HL-60 (cell line): ENCODE measurements at regions not wholly inside any gene's neighbourhood (a gene's known extent, or its start where the extent isn't known, plus 50 kb on each side); places are given as distances from the start of the nearest gene placed in this dataset.

ENCODE experiments used
- DNase-seq, 2 experiments: peaks; one replicate each; pipeline ENCODE4 v3.0.0-alpha.2; 2010 to 2020; ENCODE audit warnings: low read depth in 1 of 2, low spot score in 1 of 2
- H3K27ac ChIP-seq: fragments of 250-450 bp; sonication (Bioruptor Pico); replicated peaks from 2 replicates; pipeline ENCODE4 v1.5.1; 2020; ENCODE audit warnings: mild to moderate bottlenecking, moderate library complexity
- H3K27me3 ChIP-seq: fragments of 250-450 bp; sonication (Bioruptor Pico); 2 replicates; pipeline ENCODE4 v1.5.1; 2021; ENCODE audit warnings: mild to moderate bottlenecking, moderate library complexity; ENCODE audit not compliant: insufficient read depth, poor library complexity, severe bottlenecking
- H3K4me3 ChIP-seq: replicated peaks from 2 replicates; pipeline ENCODE4 v1.5.1; 2011; ENCODE audit warnings: mild to moderate bottlenecking, control low read depth, low read length; ENCODE audit not compliant: insufficient read depth
- GABPA ChIP-seq: IDR thresholded peaks from 2 replicates; pipeline ENCODE4 v1.6.1; 2012; ENCODE audit warnings: low read depth
- POLR2AphosphoS5 ChIP-seq: IDR thresholded peaks from 2 replicates; pipeline ENCODE4 v1.6.1; 2012; ENCODE audit warnings: low read depth
- SPI1 ChIP-seq: IDR thresholded peaks from 2 replicates; pipeline ENCODE4 v1.6.1; 2012; ENCODE audit warnings: low read depth, mild to moderate bottlenecking, borderline replicate concordance
- TF ChIP-seq, protein P1 (sequence below): IDR thresholded peaks from 2 replicates; pipeline ENCODE4 v1.6.1; 2012; ENCODE audit warnings: low read depth; ENCODE audit not compliant: insufficient replicate concordance
- TF ChIP-seq, protein P2 (sequence below): IDR thresholded peaks from one replicate; pipeline ENCODE4 v1.5.1; 2011; ENCODE audit warnings: low read length, control low read depth, inconsistent platforms; ENCODE audit not compliant: insufficient read depth

GRCh38 chr4:56733352-56733751 is 52.3 kb upstream of the HOPX start:
- TF ChIP-seq, protein P1, sequence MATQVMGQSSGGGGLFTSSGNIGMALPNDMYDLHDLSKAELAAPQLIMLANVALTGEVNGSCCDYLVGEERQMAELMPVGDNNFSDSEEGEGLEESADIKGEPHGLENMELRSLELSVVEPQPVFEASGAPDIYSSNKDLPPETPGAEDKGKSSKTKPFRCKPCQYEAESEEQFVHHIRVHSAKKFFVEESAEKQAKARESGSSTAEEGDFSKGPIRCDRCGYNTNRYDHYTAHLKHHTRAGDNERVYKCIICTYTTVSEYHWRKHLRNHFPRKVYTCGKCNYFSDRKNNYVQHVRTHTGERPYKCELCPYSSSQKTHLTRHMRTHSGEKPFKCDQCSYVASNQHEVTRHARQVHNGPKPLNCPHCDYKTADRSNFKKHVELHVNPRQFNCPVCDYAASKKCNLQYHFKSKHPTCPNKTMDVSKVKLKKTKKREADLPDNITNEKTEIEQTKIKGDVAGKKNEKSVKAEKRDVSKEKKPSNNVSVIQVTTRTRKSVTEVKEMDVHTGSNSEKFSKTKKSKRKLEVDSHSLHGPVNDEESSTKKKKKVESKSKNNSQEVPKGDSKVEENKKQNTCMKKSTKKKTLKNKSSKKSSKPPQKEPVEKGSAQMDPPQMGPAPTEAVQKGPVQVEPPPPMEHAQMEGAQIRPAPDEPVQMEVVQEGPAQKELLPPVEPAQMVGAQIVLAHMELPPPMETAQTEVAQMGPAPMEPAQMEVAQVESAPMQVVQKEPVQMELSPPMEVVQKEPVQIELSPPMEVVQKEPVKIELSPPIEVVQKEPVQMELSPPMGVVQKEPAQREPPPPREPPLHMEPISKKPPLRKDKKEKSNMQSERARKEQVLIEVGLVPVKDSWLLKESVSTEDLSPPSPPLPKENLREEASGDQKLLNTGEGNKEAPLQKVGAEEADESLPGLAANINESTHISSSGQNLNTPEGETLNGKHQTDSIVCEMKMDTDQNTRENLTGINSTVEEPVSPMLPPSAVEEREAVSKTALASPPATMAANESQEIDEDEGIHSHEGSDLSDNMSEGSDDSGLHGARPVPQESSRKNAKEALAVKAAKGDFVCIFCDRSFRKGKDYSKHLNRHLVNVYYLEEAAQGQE: no peak
- TF ChIP-seq GABPA (no peak), SPI1 (no peak), POLR2AphosphoS5 (no peak)
- TF ChIP-seq, protein P2, sequence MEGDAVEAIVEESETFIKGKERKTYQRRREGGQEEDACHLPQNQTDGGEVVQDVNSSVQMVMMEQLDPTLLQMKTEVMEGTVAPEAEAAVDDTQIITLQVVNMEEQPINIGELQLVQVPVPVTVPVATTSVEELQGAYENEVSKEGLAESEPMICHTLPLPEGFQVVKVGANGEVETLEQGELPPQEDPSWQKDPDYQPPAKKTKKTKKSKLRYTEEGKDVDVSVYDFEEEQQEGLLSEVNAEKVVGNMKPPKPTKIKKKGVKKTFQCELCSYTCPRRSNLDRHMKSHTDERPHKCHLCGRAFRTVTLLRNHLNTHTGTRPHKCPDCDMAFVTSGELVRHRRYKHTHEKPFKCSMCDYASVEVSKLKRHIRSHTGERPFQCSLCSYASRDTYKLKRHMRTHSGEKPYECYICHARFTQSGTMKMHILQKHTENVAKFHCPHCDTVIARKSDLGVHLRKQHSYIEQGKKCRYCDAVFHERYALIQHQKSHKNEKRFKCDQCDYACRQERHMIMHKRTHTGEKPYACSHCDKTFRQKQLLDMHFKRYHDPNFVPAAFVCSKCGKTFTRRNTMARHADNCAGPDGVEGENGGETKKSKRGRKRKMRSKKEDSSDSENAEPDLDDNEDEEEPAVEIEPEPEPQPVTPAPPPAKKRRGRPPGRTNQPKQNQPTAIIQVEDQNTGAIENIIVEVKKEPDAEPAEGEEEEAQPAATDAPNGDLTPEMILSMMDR: no peak
- Histone ChIP-seq H3K27ac (no peak overlapping the region), H3K4me3 (no peak overlapping the region), H3K27me3 (no peaks in the 10 kb centered on the region)
- no peak for DNase-seq

DNA sequence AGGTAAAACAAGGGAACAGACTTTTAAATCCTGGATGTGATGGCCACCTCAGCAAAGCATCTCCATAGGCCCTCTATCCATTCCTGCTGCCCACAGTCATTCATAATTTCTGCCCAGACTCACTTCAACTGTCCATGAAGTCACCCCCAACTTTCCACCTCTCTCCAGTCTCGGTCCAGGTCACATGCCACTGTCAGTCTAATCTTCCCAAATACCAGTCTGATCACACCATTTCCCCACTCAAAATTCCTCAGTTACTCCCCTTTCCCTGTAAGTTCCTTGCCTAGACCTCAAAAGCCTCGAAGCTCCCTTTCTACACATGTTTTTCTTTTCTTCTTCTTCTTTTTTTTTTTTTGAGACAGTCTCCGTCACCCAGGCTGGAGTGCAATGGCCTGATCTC is 51.2 kb upstream of the HOPX start:
- H3K4me3 ChIP-seq: no peak overlapping the region
- H3K27ac ChIP-seq: no peak overlapping the region

GRCh38 chr4:56731857-56732256 is 50.8 kb upstream of the HOPX start:
- Histone ChIP-seq H3K27ac (no peak overlapping the region), H3K27me3 (no peaks in the 10 kb centered on the region), H3K4me3 (no peak overlapping the region)
- DNase-seq: peak in 1 of 2 experiments; percentile 37
- TF ChIP-seq, protein P2: no peak
- TF ChIP-seq SPI1 (no peak), POLR2AphosphoS5 (no peak), GABPA (no peak)
- TF ChIP-seq, protein P1: no peak

More for the DNA sequence above, 51.2 kb upstream of the HOPX start:
- TF ChIP-seq POLR2AphosphoS5 (no peak), SPI1 (no peak), GABPA (no peak)
- TF ChIP-seq, protein P1: no peak
- TF ChIP-seq, protein P2: no peak
- H3K27me3 ChIP-seq: no peaks in the 10 kb centered on the region
- DNase-seq: no peak
